Peyer's patch (tissue), 4 donors: ENCODE measurements at regions not wholly inside any gene's neighbourhood (a gene's known extent, or its start where the extent isn't known, plus 50 kb on each side); places are given as distances from the start of the nearest gene placed in this dataset.

Experiments
- CTCF ChIP-seq, 6 experiments: fragments of 450-650 bp in 4 of 6; fragments of 200-600 bp in 2 of 6; sonication (generic) in 1 of 6; IDR thresholded peaks; one replicate each; pipeline ENCODE4 v1.5.1; 2017 to 2019; ENCODE audit warnings: antibody characterized with exemption in 6 of 6, mild to moderate bottlenecking in 3 of 6, moderate library complexity in 1 of 6
- POLR2A ChIP-seq, 2 donors: fragments of 450-650 bp; IDR thresholded peaks; one replicate each; pipeline ENCODE4 v1.5.1; 2017; ENCODE audit warnings: antibody characterized with exemption in 2 of 2, mild to moderate bottlenecking in 2 of 2, moderate library complexity in 2 of 2

- TF ChIP-seq CTCF (IDR thresholded peaks at IDR 0.05) (no peak), POLR2A (IDR thresholded peaks at IDR 0.05) (no peak)
These were observed 346.5 kb downstream of the C16orf95 start for GRCh38 chr16:86970726-86971125.
